ENCODE measurements at regions not wholly inside any gene's neighbourhood (a gene's known extent, or its start where the extent isn't known, plus 50 kb on each side); places are given as distances from the start of the nearest gene placed in this dataset.

DNA sequence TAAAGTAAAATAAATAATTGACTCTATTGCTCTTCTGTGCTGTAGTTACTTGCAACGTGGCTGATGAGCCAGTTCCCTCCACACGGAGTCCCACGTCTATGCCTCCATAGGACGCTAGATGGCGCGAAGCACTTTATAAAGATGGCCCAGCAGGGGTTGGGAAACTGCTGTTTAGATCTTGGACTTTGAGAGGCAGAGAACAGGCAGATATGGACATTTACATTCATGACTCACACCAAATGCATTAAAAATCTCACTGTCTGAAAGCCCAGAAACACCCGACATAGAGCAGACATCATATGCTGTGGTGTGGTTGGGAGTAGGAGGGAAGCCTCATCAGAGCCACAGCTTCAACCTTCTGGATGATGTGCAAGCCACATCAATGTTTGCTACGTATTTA, 643.1 kb upstream of the ARGLU1 start:
- H3K27ac ChIP-seq (ENCODE audit: low read length, poor library complexity, severe bottlenecking): peak overlapping the region; percentile 55
- H2BK12ac ChIP-seq (ENCODE audit: low read length in 2 of 2): no peak overlapping the region
- peaks cover 24% of the 10 kb centered on the region for H3K79me1 ChIP-seq (replicated peaks; ENCODE audit: low read length, poor library complexity, severe bottlenecking)
- no peak overlapping the region for H3K18ac ChIP-seq (ENCODE audit: low read depth in 1 of 2, low read length in 2 of 2)
- no peak overlapping the region for H3K14ac ChIP-seq (ENCODE audit: low read length in 2 of 2)
- H2BK15ac ChIP-seq (ENCODE audit: low read depth, poor library complexity, severe bottlenecking): no peak overlapping the region
- no peak overlapping the region for H4K91ac ChIP-seq (ENCODE audit: low read length)
- no peak overlapping the region for H2BK120ac ChIP-seq (ENCODE audit: low read depth, low read length)
- no peak overlapping the region for H2BK5ac ChIP-seq (ENCODE audit: low read depth, low read length, poor library complexity, severe bottlenecking)
- DNase-seq: peak; percentile 96
- H3K9me3 ChIP-seq (ENCODE audit: control insufficient read depth, low read length): no peaks in the 10 kb centered on the region
- no peak overlapping the region for H3K23ac ChIP-seq (ENCODE audit: low read length in 2 of 2)
- H3K4me3 ChIP-seq (ENCODE audit: insufficient read depth in 1 of 2, low read depth in 1 of 2, low read length in 2 of 2): peak overlapping the region in 1 of 2 experiments; percentile 71
- H4K8ac ChIP-seq (ENCODE audit: low read length): no peak overlapping the region
- peaks cover 3% of the 10 kb centered on the region for H3K4me1 ChIP-seq (ENCODE audit: control insufficient read depth, insufficient read depth, low read depth, low read length)
- H3K36me3 ChIP-seq (ENCODE audit: control insufficient read depth in 1 of 2, insufficient read depth in 2 of 2, low read depth in 1 of 2, low read length in 2 of 2): no peaks in the 10 kb centered on the region
- no peaks in the 10 kb centered on the region for H3K27me3 ChIP-seq (ENCODE audit: control insufficient read depth in 1 of 2, insufficient read depth in 1 of 2, low read length in 2 of 2)
- H2AK5ac ChIP-seq (ENCODE audit: low read length, severe bottlenecking): no peak overlapping the region
- H3K4me2 ChIP-seq (ENCODE audit: low read length, poor library complexity, severe bottlenecking): peak overlapping the region; percentile 29
- no peak overlapping the region for H2AFZ ChIP-seq (ENCODE audit: low read depth, low read length)
- no peak overlapping the region for H3K4ac ChIP-seq (ENCODE audit: low read depth in 1 of 2, low read length in 2 of 2)
- H3K9ac ChIP-seq (ENCODE audit: low read length): peak overlapping the region; percentile 55
- WGBS: 10% methylated on average over 6 of the region's 8 CpGs

- Histone ChIP-seq H3K14ac (ENCODE audit: low read length in 2 of 2) (no peak overlapping the region), H3K9ac (ENCODE audit: low read length) (peak overlapping the region; percentile 55), H2BK120ac (ENCODE audit: low read depth, low read length) (no peak overlapping the region), H3K4ac (ENCODE audit: low read depth in 1 of 2, low read length in 2 of 2) (peak overlapping the region in 1 of 2 experiments; percentile 67), H3K23ac (ENCODE audit: low read length in 2 of 2) (no peak overlapping the region), H3K36me3 (ENCODE audit: control insufficient read depth in 1 of 2, insufficient read depth in 2 of 2, low read depth in 1 of 2, low read length in 2 of 2) (no peaks in the 10 kb centered on the region), H3K79me1 (replicated peaks; ENCODE audit: low read length, poor library complexity, severe bottlenecking) (peaks cover 25% of the 10 kb centered on the region), H3K4me3 (ENCODE audit: insufficient read depth in 1 of 2, low read depth in 1 of 2, low read length in 2 of 2) (peak overlapping the region in 1 of 2 experiments; percentile 71), H3K4me2 (ENCODE audit: low read length, poor library complexity, severe bottlenecking) (peak overlapping the region; percentile 72), H2BK12ac (ENCODE audit: low read length in 2 of 2) (no peak overlapping the region), H3K27ac (ENCODE audit: low read length, poor library complexity, severe bottlenecking) (peak overlapping the region; percentile 84), H2BK5ac (ENCODE audit: low read depth, low read length, poor library complexity, severe bottlenecking) (no peak overlapping the region), H3K18ac (ENCODE audit: low read depth in 1 of 2, low read length in 2 of 2) (peak overlapping the region; percentile 73 to 74), H3K27me3 (ENCODE audit: control insufficient read depth in 1 of 2, insufficient read depth in 1 of 2, low read length in 2 of 2) (no peaks in the 10 kb centered on the region), H2BK15ac (ENCODE audit: low read depth, poor library complexity, severe bottlenecking) (no peak overlapping the region), H4K8ac (ENCODE audit: low read length) (no peak overlapping the region), H2AFZ (ENCODE audit: low read depth, low read length) (no peak overlapping the region), H3K4me1 (ENCODE audit: control insufficient read depth, insufficient read depth, low read depth, low read length) (peaks cover 3% of the 10 kb centered on the region), H4K91ac (ENCODE audit: low read length) (peak overlapping the region; percentile 16), H3K9me3 (ENCODE audit: control insufficient read depth, low read length) (no peaks in the 10 kb centered on the region), H2AK5ac (ENCODE audit: low read length, severe bottlenecking) (peak overlapping the region; percentile 71)
- peak; percentile 72 for DNase-seq
- WGBS: 53% methylated on average over 4 of the region's 7 CpGs
These were observed 642.7 kb upstream of the ARGLU1 start for GRCh38 chr13:107210723-107211030.

DNA sequence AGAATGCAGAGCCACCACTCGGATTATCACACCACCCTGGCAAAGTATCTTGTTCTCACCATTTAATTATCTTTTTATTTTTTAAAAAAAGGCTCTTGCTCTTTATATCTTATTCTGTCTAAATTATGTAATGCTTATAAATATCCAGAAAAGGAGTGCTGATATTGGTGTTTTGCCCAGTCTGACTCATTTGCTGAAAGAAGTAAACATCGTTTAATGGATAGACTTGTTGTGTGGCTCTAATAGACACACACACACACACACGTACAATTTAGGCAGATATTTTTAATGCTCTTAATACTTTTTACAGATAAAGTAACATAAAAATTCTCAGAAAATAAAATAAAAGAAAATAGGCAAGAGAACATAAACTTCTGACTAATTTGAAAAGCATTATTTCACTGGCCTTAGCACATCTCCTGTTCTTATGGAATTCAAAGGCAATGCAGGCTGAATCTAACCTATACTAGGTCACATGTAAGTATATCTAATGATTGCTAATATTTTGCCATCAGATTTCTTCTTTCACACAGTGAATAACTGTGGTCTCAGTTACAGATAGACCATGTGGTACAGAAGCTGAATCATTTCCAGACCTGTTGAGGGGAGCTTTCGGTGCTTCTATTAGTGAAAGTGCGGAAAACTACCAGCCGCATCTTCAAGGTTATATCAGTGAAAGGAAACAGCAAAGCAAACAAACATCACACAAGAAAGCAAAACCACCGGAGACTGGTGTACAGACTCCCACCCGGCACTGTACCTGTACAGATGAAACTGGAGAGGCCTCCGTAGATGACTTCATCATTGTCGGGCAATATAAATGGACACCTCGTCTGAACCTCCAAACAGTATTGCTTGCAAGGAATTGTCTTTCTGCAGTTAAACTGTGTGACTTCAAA, 642.1 kb upstream of the ARGLU1 start:
- WGBS: 70% methylated on average over 8 of the region's 11 CpGs

DNA sequence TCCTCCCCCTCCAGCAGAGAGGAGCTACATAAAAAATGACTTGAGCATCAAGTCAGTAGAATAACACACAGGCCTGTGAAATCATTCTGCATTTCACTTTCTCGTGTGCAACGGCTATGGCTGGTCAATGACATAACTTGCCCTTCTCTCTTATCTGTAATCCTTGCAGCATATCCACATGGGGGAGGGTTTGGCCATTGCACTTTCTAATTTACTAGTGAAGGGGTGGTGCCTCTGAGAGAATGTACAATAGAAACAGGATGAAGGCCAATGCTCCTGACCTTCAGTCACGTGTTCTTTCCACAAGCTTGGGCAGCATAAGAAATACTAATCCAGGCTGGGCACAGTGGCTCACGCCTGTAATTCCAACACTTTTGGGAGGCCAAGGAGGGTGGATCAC, 641.0 kb upstream of the ARGLU1 start:
- 94% methylated on average over 4 of the region's 4 CpGs for WGBS

More for the DNA sequence above, 642.1 kb upstream of the ARGLU1 start:
- H3K4ac ChIP-seq (ENCODE audit: low read depth in 1 of 2, low read length in 2 of 2): peak overlapping the region; percentile 55 to 67
- H2AFZ ChIP-seq (ENCODE audit: low read depth, low read length): no peak overlapping the region
- H2BK15ac ChIP-seq (ENCODE audit: low read depth, poor library complexity, severe bottlenecking): no peak overlapping the region
- peaks cover 25% of the 10 kb centered on the region for H3K79me1 ChIP-seq (replicated peaks; ENCODE audit: low read length, poor library complexity, severe bottlenecking)
- no peak overlapping the region for H3K23ac ChIP-seq (ENCODE audit: low read length in 2 of 2)
- H3K36me3 ChIP-seq (ENCODE audit: control insufficient read depth in 1 of 2, insufficient read depth in 2 of 2, low read depth in 1 of 2, low read length in 2 of 2): no peaks in the 10 kb centered on the region
- H3K4me2 ChIP-seq (ENCODE audit: low read length, poor library complexity, severe bottlenecking): peak overlapping the region; percentile 72
- H3K9me3 ChIP-seq (ENCODE audit: control insufficient read depth, low read length): no peaks in the 10 kb centered on the region
- peak overlapping the region in 1 of 2 experiments; percentile 71 for H3K4me3 ChIP-seq (ENCODE audit: insufficient read depth in 1 of 2, low read depth in 1 of 2, low read length in 2 of 2)
- peak overlapping the region; percentile 55 for H3K9ac ChIP-seq (ENCODE audit: low read length)
- peak overlapping the region; percentile 84 for H3K27ac ChIP-seq (ENCODE audit: low read length, poor library complexity, severe bottlenecking)
- H4K8ac ChIP-seq (ENCODE audit: low read length): peak overlapping the region; percentile 71
- H3K18ac ChIP-seq (ENCODE audit: low read depth in 1 of 2, low read length in 2 of 2): peak overlapping the region; percentile 73 to 74
- H4K91ac ChIP-seq (ENCODE audit: low read length): no peak overlapping the region
- no peak overlapping the region for H2AK5ac ChIP-seq (ENCODE audit: low read length, severe bottlenecking)
- H3K4me1 ChIP-seq (ENCODE audit: control insufficient read depth, insufficient read depth, low read depth, low read length): peaks cover 3% of the 10 kb centered on the region
- H2BK5ac ChIP-seq (ENCODE audit: low read depth, low read length, poor library complexity, severe bottlenecking): no peak overlapping the region
- peak overlapping the region in 1 of 2 experiments; percentile 58 for H2BK12ac ChIP-seq (ENCODE audit: low read length in 2 of 2)
- no peak overlapping the region for H2BK120ac ChIP-seq (ENCODE audit: low read depth, low read length)
- peak; percentile 75 for DNase-seq
- no peak overlapping the region for H3K14ac ChIP-seq (ENCODE audit: low read length in 2 of 2)
- H3K27me3 ChIP-seq (ENCODE audit: control insufficient read depth in 1 of 2, insufficient read depth in 1 of 2, low read length in 2 of 2): no peaks in the 10 kb centered on the region

More for the DNA sequence above, 641.0 kb upstream of the ARGLU1 start:
- no peaks in the 10 kb centered on the region for H3K36me3 ChIP-seq (ENCODE audit: control insufficient read depth in 1 of 2, insufficient read depth in 2 of 2, low read depth in 1 of 2, low read length in 2 of 2)
- no peak overlapping the region for H3K4ac ChIP-seq (ENCODE audit: low read depth in 1 of 2, low read length in 2 of 2)
- no peak overlapping the region for H2BK12ac ChIP-seq (ENCODE audit: low read length in 2 of 2)
- H3K4me3 ChIP-seq (ENCODE audit: insufficient read depth in 1 of 2, low read depth in 1 of 2, low read length in 2 of 2): no peak overlapping the region
- no peak overlapping the region for H3K27ac ChIP-seq (ENCODE audit: low read length, poor library complexity, severe bottlenecking)
- no peak overlapping the region for H3K14ac ChIP-seq (ENCODE audit: low read length in 2 of 2)
- no peak overlapping the region for H2AFZ ChIP-seq (ENCODE audit: low read depth, low read length)
- H3K9ac ChIP-seq (ENCODE audit: low read length): no peak overlapping the region
- no peaks in the 10 kb centered on the region for H3K9me3 ChIP-seq (ENCODE audit: control insufficient read depth, low read length)
- peaks cover 3% of the 10 kb centered on the region for H3K4me1 ChIP-seq (ENCODE audit: control insufficient read depth, insufficient read depth, low read depth, low read length)
- H4K8ac ChIP-seq (ENCODE audit: low read length): no peak overlapping the region
- H3K18ac ChIP-seq (ENCODE audit: low read depth in 1 of 2, low read length in 2 of 2): peak overlapping the region; percentile 16 to 45
- H2BK15ac ChIP-seq (ENCODE audit: low read depth, poor library complexity, severe bottlenecking): no peak overlapping the region
- H2BK120ac ChIP-seq (ENCODE audit: low read depth, low read length): no peak overlapping the region
- no peak overlapping the region for H2BK5ac ChIP-seq (ENCODE audit: low read depth, low read length, poor library complexity, severe bottlenecking)
- H3K79me1 ChIP-seq (replicated peaks; ENCODE audit: low read length, poor library complexity, severe bottlenecking): peaks cover 22% of the 10 kb centered on the region
- H4K91ac ChIP-seq (ENCODE audit: low read length): no peak overlapping the region
- no peak overlapping the region for H3K4me2 ChIP-seq (ENCODE audit: low read length, poor library complexity, severe bottlenecking)
- no peaks in the 10 kb centered on the region for H3K27me3 ChIP-seq (ENCODE audit: control insufficient read depth in 1 of 2, insufficient read depth in 1 of 2, low read length in 2 of 2)
- no peak overlapping the region for H2AK5ac ChIP-seq (ENCODE audit: low read length, severe bottlenecking)
- DNase-seq: no peak
- no peak overlapping the region for H3K23ac ChIP-seq (ENCODE audit: low read length in 2 of 2)

Measured in mesenchymal stem cell (in vitro differentiated cells and primary cell).